SK-N-SH (cell line): ENCODE measurements at regions not wholly inside any gene's neighbourhood (a gene's known extent, or its start where the extent isn't known, plus 50 kb on each side); places are given as distances from the start of the nearest gene placed in this dataset.

Experiments used
- CTCF ChIA-PET: fragments of 300-600, 350-600 bp; formaldehyde crosslinking; extraction: SDS; loops from one replicate; lab custom pipeline; 2021; lab: Yijun Ruan, JAX
- POLR2A ChIA-PET: fragments of 350-600 bp; sonication (Branson Sonifier 250); formaldehyde crosslinking; extraction: SDS; loops from one replicate; lab custom pipeline; 2020; ENCODE audit warnings: antibody characterized with exemption, inconsistent platforms; lab: Yijun Ruan, JAX
- DNase-seq: peaks from one replicate; pipeline ENCODE4 v3.0.0; 2012
- H2AFZ ChIP-seq: fragments of 200-600 bp; sonication (generic); 2 replicates; pipeline ENCODE4 v1.8.1; 2016; ENCODE audit warnings: antibody characterized with exemption, mild to moderate bottlenecking, low read depth
- H3F3A ChIP-seq: fragments of 200-600 bp; sonication (generic); replicated peaks from 2 replicates; pipeline ENCODE3; 2016; ENCODE audit warnings: antibody characterized with exemption, mild to moderate bottlenecking; ENCODE audit not compliant: insufficient read depth
- H3K27ac ChIP-seq, 2 experiments: fragments of 200-500 bp in 1 of 2; fragments of 200-600 bp in 1 of 2; sonication (Bioruptor generic) in 1 of 2; sonication (generic), shearing (Covaris generic) in 1 of 2; 2 replicates each; pipeline versions ENCODE4 v1.5.1 to v1.6.1; 2014 to 2016; ENCODE audit warnings: low read depth in 2 of 2, inconsistent platforms in 1 of 2, low read length in 1 of 2, mild to moderate bottlenecking in 1 of 2, mixed read lengths in 1 of 2
- H3K27me3 ChIP-seq: fragments of 200-600 bp; sonication (generic), shearing (Covaris generic); 2 replicates; pipeline ENCODE4 v1.6.1; 2016; ENCODE audit warnings: mixed run types; ENCODE audit not compliant: insufficient read depth
- H3K36me3 ChIP-seq, 2 experiments: fragments of 200-500 bp in 1 of 2; fragments of 200-600 bp in 1 of 2; sonication (Bioruptor generic) in 1 of 2; sonication (generic) in 1 of 2; replicated peaks in 1 of 2; 2 replicates each; pipeline versions ENCODE3 to v1.5.1; 2014 to 2016; ENCODE audit warnings: low read length in 1 of 2, mild to moderate bottlenecking in 1 of 2; ENCODE audit not compliant: insufficient read depth in 2 of 2, control insufficient read depth in 1 of 2
- H3K4me1 ChIP-seq, 2 experiments: fragments of 200-500 bp in 1 of 2; fragments of 200-600 bp in 1 of 2; sonication (Bioruptor generic) in 1 of 2; sonication (generic), shearing (Covaris generic) in 1 of 2; 2 replicates each; pipeline versions ENCODE4 v1.5.1 to v1.6.1; 2014 to 2016; ENCODE audit warnings: low read depth in 1 of 2, low read length in 1 of 2, mixed run types in 1 of 2; ENCODE audit not compliant: insufficient read depth in 2 of 2, control insufficient read depth in 1 of 2
- H3K4me2 ChIP-seq: fragments of 200-600 bp; sonication (generic), shearing (Covaris generic); 2 replicates; pipeline ENCODE4 v1.6.1; 2017; ENCODE audit warnings: mixed run types
- H3K4me3 ChIP-seq, 2 experiments: fragments of 200-500 bp in 1 of 2; fragments of 200-600 bp in 1 of 2; sonication (Bioruptor generic) in 1 of 2; sonication (generic), shearing (Covaris generic) in 1 of 2; 2 replicates each; pipeline versions ENCODE4 v1.5.1 to v1.8.1; 2014 to 2016; ENCODE audit warnings: low read depth in 2 of 2, inconsistent platforms in 1 of 2, low read length in 1 of 2, mild to moderate bottlenecking in 1 of 2, mixed read lengths in 1 of 2, moderate library complexity in 1 of 2
- H3K79me2 ChIP-seq: fragments of 200-600 bp; sonication (generic); 2 replicates; pipeline ENCODE4 v1.8.1; 2017; ENCODE audit warnings: mild to moderate bottlenecking; ENCODE audit not compliant: insufficient read depth
- H3K9ac ChIP-seq: fragments of 200-600 bp; sonication (generic); 2 replicates; pipeline ENCODE4 v1.6.1; 2017; ENCODE audit warnings: mixed run types
- H3K9me2 ChIP-seq: fragments of 200-600 bp; sonication (generic); 2 replicates; pipeline ENCODE4 v1.6.1; 2017; ENCODE audit warnings: mixed run types
- H3K9me3 ChIP-seq: fragments of 200-600 bp; sonication (generic); 2 replicates; pipeline ENCODE4 v1.6.1; 2017; ENCODE audit warnings: mixed run types, mild to moderate bottlenecking, moderate library complexity
- H4K20me1 ChIP-seq: fragments of 200-600 bp; sonication (generic); 2 replicates; pipeline ENCODE4 v1.6.1; 2017; ENCODE audit warnings: mild to moderate bottlenecking, mixed run types; ENCODE audit not compliant: insufficient read depth
- CTCF ChIP-seq: fragments of 200-600 bp; sonication (generic); IDR thresholded peaks from 2 replicates; pipeline ENCODE4 v1.6.1; 2017; ENCODE audit warnings: antibody characterized with exemption, mild to moderate bottlenecking, moderate library complexity
- ELF1 ChIP-seq: IDR thresholded peaks from 2 replicates; pipeline ENCODE4 v1.4.0; 2012
- EP300 ChIP-seq, 2 experiments: IDR thresholded peaks; 2 replicates each; pipeline versions ENCODE4 v1.4.0 to v1.6.1; 2012; ENCODE audit warnings: borderline replicate concordance in 1 of 2, low read depth in 1 of 2, low read length in 1 of 2
- FOXJ3 ChIP-seq: sonication (generic); formaldehyde crosslinking; IDR thresholded peaks from 2 replicates; pipeline ENCODE4 v1.5.1; 2020; ENCODE audit warnings: mild to moderate bottlenecking, missing genetic modification reagents
- IRF3 ChIP-seq: fragments of 150-350 bp; IDR thresholded peaks from 2 replicates; pipeline ENCODE4 v1.6.1; 2016; ENCODE audit warnings: mild to moderate bottlenecking, low read depth, low read length
- JUND ChIP-seq: IDR thresholded peaks from 2 replicates; pipeline ENCODE4 v1.4.0; 2012
- MXI1 ChIP-seq: IDR thresholded peaks from 2 replicates; pipeline ENCODE4 v1.6.1; 2012; ENCODE audit warnings: mild to moderate bottlenecking, low read depth, low read length, improper control_type of control experiment
- NFIC ChIP-seq: IDR thresholded peaks from 2 replicates; pipeline ENCODE4 v1.4.0; 2012; ENCODE audit warnings: borderline replicate concordance
- NRF1 ChIP-seq: IDR thresholded peaks from 2 replicates; pipeline ENCODE4 v1.6.1; 2012; ENCODE audit warnings: low read depth, mild to moderate bottlenecking, low read length
- POLR2AphosphoS5 ChIP-seq: IDR thresholded peaks from 2 replicates; pipeline ENCODE4 v1.6.1; 2012; ENCODE audit warnings: low read depth, low read length
- RAD21 ChIP-seq: IDR thresholded peaks from 2 replicates; pipeline ENCODE4 v1.6.1; 2012; ENCODE audit warnings: mild to moderate bottlenecking, low read length
- RCOR1 ChIP-seq: fragments of 150-350 bp; IDR thresholded peaks from 2 replicates; pipeline ENCODE4 v1.6.1; 2017; ENCODE audit warnings: antibody characterized with exemption, low read length
- SMC3 ChIP-seq: IDR thresholded peaks from 2 replicates; pipeline ENCODE4 v1.6.1; 2012; ENCODE audit warnings: low read depth, low read length, improper control_type of control experiment
- TCF12 ChIP-seq: IDR thresholded peaks from 2 replicates; pipeline ENCODE4 v1.4.0; 2012
- TEAD4 ChIP-seq: IDR thresholded peaks from 2 replicates; pipeline ENCODE4 v1.4.0; 2012; ENCODE audit warnings: mild to moderate bottlenecking, borderline replicate concordance; ENCODE audit not compliant: insufficient read depth
- USF1 ChIP-seq: IDR thresholded peaks from 2 replicates; pipeline ENCODE4 v1.4.0; 2012; ENCODE audit warnings: low read depth, borderline replicate concordance
- USF2 ChIP-seq: fragments of 150-350 bp; IDR thresholded peaks from 2 replicates; pipeline ENCODE4 v1.6.1; 2017; ENCODE audit warnings: antibody characterized with exemption, low read length, low read depth, borderline replicate concordance
- YY1 ChIP-seq: IDR thresholded peaks from 2 replicates; pipeline ENCODE4 v1.4.0; 2012; ENCODE audit warnings: low read depth, mild to moderate bottlenecking
- ZBTB33 ChIP-seq: IDR thresholded peaks from 2 replicates; pipeline ENCODE4 v1.4.0; 2012; ENCODE audit warnings: low read depth, borderline replicate concordance
- WGBS: methylation state at CpG from one replicate; pipeline ENCODE4 v1.1.6; 2017; ENCODE audit warnings: low lambda C conversion rate; 5-methylcytosine and 5-hydroxymethylcytosine counted together

- TF ChIP-seq FOXJ3 (CRISPR knock-in tag) (no peak), TEAD4 (peak; percentile 84), MXI1 (no peak)
Observed at GRCh38 chr16:86925067-86925791, 346.9 kb downstream of the FOXL1 start (continued).

GRCh38 chr16:86926181-86927094 lies 348.1 kb downstream of the FOXL1 start:
- TF ChIP-seq JUND (no peak), YY1 (no peak), NRF1 (no peak), USF1 (no peak), CTCF (no peak), RAD21 (no peak), RCOR1 (no peak), USF2 (no peak), NFIC (no peak), ZBTB33 (no peak), FOXJ3 (CRISPR knock-in tag) (no peak), SMC3 (no peak), IRF3 (no peak), ELF1 (no peak), POLR2AphosphoS5 (no peak), EP300 (IDR thresholded peaks at IDR 0.05; ENCODE audit: borderline replicate concordance in 1 of 2, low read depth in 1 of 2, low read length in 1 of 2) (no peak), TCF12 (no peak)
- Histone ChIP-seq H3K27ac (peak overlapping the region in 1 of 2 experiments; percentile 70; a peak in 2 of 4 replicates), H2AFZ (no peak overlapping the region), H3K9me3 (no peaks in the 10 kb centered on the region), H4K20me1 (no peaks in the 10 kb centered on the region), H3K4me2 (peak overlapping the region; percentile 63), H3K4me1 (peaks cover 0 to 33% of the 10 kb centered on the region in 2 experiments; a peak in 2 of 4 replicates), H3K9me2 (no peaks in the 10 kb centered on the region), H3F3A (peaks cover 44% of the 10 kb centered on the region), H3K79me2 (0 out of 2 replicates have a peak, but pooled peaks cover 3% of the 10 kb centered on the region), H3K4me3 (no peak overlapping the region), H3K27me3 (no peaks in the 10 kb centered on the region), H3K36me3 (no peaks in the 10 kb centered on the region), H3K9ac (no peak overlapping the region)
- ChIA-PET CTCF (no interaction called here), POLR2A (no interaction called here)
- WGBS = 52% methylated on average over 25 of the region's 30 CpGs
- DNase-seq = no peak
